ENCODE measurements at regions not wholly inside any gene's neighbourhood (a gene's known extent, or its start where the extent isn't known, plus 50 kb on each side); places are given as distances from the start of the nearest gene placed in this dataset.

DNA sequence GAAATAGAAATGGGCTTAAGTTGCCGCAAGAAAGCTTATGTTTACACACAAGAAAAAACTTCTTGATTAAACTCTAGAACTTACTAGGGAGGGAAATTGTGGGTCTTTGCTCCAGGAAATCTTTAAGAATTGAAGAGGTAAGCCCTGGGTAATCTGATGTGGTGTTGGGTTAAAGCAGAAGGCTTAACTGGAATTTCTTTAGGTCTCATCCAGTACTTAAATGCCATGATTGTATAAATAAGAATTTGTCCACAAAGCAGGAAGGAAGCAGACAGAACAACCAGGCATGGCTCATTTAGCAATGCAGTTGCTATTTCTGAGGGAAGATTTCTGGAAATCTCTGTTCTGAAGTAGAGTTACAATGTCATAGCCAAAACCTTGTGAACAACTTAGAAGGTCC, 360.4 kb downstream of the KLF5 start:
- TF ChIP-seq, protein P1, sequence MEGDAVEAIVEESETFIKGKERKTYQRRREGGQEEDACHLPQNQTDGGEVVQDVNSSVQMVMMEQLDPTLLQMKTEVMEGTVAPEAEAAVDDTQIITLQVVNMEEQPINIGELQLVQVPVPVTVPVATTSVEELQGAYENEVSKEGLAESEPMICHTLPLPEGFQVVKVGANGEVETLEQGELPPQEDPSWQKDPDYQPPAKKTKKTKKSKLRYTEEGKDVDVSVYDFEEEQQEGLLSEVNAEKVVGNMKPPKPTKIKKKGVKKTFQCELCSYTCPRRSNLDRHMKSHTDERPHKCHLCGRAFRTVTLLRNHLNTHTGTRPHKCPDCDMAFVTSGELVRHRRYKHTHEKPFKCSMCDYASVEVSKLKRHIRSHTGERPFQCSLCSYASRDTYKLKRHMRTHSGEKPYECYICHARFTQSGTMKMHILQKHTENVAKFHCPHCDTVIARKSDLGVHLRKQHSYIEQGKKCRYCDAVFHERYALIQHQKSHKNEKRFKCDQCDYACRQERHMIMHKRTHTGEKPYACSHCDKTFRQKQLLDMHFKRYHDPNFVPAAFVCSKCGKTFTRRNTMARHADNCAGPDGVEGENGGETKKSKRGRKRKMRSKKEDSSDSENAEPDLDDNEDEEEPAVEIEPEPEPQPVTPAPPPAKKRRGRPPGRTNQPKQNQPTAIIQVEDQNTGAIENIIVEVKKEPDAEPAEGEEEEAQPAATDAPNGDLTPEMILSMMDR (tag by site-specific recombination; IDR thresholded peaks at IDR 0.05) = no peak
- TF ChIP-seq ZNF140 (tag by site-specific recombination; IDR thresholded peaks at IDR 0.05) = no peak
- TF ChIP-seq, protein P2, sequence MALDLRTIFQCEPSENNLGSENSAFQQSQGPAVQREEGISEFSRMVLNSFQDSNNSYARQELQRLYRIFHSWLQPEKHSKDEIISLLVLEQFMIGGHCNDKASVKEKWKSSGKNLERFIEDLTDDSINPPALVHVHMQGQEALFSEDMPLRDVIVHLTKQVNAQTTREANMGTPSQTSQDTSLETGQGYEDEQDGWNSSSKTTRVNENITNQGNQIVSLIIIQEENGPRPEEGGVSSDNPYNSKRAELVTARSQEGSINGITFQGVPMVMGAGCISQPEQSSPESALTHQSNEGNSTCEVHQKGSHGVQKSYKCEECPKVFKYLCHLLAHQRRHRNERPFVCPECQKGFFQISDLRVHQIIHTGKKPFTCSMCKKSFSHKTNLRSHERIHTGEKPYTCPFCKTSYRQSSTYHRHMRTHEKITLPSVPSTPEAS (tag by site-specific recombination; IDR thresholded peaks at IDR 0.05) = no peak
- TF ChIP-seq ZFP37 (tag by site-specific recombination; IDR thresholded peaks at IDR 0.05) = no peak
- no peak for TF ChIP-seq ZNF174 (tag by site-specific recombination; IDR thresholded peaks at IDR 0.05)
- no peak for TF ChIP-seq ZNF416 (tag by site-specific recombination; IDR thresholded peaks at IDR 0.05)

Measured in HEK293 (cell line).